Stimulated activated naive CD4-positive, alpha-beta T cell (primary cell): ENCODE measurements at regions not wholly inside any gene's neighbourhood (a gene's known extent, or its start where the extent isn't known, plus 50 kb on each side); places are given as distances from the start of the nearest gene placed in this dataset.

Experiments
- DNase-seq, 6 experiments: peaks; one replicate each; lab custom pipeline; 2025; lab: John Stamatoyannopoulos, UW

DNA sequence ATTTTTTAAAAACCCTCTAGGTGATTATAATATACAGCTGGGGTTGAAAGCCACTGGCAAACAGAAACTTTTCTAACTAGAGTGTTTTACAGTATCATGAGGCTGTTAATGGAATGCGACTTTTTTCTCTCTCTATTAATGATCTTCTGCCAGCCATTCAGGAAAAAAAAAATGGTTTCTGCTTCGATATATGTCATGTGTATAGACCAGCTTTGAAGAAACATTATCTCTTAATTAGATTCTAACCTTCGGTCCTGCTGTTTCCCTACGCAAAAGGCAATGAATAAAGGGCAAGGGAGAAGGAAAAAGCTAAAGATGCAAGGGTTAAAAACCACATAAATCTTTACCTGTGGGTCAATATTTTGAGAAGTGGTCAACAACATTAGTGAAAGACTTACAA, 1662.1 kb upstream of the TENM3 start:
- no peak for DNase-seq

DNA sequence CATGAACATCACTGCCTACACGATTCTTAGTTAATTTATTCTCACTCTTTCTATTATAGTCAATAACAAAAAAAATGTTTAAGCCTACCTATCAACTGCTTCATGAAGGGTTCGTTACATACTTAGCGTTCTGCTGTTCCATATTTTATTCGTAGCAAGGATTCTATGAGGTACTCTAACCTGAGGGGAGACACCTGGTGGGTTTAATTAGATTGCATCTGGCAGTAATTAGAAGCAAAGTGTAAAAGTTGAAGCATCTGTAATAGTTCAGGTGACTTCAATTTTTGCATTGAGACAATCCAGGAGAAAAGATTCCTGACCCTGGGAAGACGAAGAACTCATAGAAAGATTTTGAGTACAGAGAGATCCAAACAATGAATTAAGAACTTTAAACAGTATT, 1655.8 kb upstream of the TENM3 start:
- DNase-seq, result no peak

DNA sequence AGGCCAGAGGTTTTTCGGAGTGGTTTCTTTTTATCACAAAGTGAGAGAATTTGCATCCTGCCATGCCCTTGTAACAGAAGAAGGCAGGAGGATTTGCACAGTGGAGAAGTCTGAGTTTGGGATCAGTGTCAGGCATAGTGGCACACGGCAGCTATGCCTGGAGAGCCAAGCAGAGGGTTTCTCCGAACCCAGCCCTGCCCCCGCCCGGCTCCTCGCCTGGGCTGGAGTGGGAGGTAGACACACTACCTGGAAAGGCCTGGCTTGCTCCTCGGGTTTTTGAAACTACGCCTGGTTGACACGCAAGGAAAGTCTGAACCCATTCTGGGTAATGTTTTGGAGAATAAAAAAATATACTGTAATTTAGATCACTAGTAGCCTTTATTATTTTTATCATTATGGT, 1653.6 kb upstream of the TENM3 start:
- DNase-seq, result no peak

DNA sequence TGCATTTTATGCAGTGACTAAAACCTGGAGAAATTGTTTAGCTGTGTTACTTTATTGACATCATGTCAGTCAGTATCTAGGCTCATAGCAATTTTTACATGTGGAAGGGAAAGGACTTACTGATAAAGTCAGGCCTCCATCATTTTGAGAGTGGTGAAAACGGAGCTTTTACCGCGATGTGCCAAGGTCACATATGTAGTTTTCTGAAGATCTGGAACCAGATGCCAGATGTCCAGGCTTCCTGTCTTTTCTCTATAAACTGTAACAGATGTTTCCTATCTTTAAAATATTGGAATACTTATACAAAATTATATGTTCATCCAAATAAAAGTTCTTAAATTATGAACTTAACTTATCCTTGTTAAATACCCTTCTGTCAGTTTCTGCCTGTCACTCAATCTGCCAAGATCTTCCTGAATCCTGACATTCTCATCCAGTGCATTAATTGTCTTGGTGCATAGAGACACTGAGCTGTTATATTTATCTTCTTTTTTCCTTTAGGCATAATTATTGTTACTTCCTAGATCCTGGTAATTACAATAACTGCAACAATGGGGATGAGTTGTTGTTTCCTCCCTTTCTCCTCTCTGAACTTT, 1646.2 kb upstream of the TENM3 start:
- no peak for DNase-seq

DNA sequence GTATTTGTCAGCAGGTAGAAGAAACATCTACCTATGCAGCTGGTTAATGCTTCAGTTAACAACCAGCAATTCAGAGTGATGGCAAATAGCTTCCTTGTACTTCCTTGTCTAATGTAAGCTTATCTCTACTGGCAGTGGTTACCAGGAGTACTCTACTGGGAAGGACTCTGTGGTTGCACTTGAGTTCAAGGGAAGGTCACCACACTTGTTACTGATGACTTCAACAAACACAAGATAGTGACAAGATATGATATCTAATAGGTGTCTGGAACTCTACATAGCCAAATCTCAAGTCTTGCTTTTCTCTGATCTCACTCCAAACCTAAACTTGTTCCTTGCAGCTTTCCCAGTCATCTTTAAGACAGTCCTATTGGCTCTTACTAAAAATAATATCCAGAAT, 1644.9 kb upstream of the TENM3 start:
- DNase-seq, result no peak

DNA sequence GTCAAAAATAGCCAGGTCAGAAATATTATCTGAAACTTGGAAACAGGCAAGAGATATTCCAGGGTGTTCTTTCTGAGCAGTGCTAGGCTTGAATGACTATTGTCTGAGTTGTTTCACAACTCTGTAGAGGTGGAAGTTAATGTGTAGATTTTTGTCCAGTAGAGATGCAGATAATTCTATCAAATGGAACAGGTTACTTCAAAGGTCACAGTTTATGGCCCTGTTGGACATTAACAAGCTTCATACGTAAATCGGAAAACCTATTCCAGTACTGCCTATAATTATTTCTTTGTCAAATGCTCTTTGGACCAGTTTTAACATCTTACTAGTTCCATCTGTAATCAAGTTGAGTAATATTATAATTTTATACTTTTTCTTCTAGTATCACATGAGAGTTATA, 1639.4 kb upstream of the TENM3 start:
- DNase-seq, result no peak

DNA sequence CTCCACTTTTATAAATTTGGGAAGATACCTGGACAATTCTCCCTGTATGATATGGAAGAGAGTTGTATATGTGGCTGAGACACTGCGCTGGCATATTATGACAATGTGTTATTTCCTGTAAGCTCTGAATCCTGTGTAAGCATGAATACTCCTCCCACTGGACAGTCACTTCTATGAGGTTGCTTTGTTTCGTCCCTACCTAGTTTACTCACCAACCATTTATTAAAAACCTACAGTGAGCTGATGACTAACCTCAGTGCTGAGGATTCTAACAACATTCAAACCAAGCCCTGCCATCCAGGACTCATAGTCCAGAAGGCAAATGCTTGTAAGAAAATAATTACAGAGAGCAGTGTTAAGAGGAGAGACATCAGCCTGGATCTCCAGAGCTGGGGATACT, 1632.9 kb upstream of the TENM3 start:
- DNase-seq, result no peak

DNA sequence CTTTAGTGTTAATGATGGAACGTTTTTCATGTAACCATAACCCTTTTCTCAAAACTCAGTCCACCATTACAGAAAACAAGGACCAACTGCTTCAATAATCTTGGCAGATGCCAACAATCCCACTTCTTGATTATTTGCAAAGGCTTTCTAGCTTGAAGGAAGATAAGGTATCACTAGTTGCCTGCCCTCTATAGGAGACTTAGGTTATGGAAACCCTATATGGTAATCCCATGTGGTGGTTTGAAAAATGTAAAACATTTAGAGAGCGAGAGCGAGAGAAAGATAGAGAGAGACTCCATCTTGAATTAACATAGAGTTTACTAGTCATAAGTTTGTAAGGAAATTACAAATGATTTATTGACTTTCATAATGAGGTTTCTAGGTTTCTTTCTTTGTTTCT, 1627.5 kb upstream of the TENM3 start:
- no peak for DNase-seq

DNA sequence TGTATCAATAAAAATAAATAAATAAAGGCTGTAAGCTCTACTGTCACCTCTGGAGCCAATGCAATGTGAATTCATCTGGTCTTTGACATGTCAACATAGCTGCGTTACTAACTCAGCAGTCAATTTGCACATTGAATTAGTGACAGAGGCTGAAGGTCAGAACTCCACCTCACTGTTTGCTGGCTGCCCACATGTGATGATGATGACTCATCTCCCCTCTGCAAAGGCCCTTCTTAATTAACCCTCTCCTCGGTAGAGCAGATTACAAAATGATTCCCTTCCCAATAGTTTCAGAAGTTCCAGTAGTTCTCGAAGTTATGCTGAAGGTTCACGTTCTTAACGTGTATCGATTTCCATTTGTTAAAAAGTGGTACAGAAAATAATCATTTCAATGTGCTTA, 1626.0 kb upstream of the TENM3 start:
- no peak for DNase-seq

DNA sequence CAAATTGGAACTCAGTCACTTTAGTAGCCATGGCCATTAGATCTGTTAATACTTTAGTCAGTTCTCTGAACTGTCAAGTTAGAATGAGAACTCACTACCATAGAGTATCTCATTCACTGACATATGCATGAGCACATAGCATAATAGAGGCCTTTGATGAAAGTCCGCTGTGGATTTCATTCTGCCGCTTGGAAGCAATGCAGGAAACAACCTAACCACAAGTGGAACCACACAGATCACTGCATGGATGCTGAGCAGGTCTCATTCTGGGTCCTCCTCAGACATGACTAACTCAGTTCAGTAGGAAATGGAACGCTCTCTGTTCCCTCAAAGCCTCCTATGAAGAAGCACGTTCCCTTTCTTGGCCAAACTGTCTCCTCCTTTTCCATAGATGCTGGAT, 1624.8 kb upstream of the TENM3 start:
- no peak for DNase-seq

DNA sequence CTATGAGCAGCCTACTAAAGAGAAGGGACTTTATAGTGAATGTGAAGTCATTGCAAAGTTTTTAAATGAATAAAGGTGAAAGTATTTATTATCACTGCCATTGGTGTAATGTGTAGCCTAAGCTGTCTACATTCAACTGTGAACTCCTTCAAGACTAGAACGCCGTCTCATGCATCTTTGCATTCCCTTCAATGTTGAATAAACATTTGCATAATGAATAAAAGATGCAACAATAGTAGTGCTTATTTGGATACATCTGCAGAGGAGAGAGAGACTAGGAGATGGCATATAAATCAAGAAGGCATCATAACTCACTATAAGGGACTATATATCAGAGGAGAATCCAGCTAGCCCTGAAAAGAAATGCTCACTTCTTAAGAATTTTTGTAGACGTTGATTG, 1623.8 kb upstream of the TENM3 start:
- no peak for DNase-seq

DNA sequence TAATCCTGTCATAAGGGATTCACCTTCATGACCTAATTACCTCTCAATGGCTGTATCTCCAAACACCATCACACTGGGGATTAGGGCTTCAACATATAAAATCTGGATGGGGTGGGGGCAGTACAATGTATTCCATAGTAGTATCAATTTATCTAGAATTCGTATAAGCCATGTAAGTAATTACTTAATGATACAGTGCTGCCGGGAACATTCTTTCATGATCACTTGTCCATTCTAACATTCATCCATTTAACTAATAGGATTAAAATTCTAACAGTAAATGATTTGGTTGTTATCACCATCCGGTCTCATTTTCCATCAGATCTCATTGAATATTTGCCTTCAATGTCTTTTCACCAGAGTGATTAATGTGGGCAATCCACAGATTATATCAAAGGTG, 1620.9 kb upstream of the TENM3 start:
- DNase-seq, result no peak

DNA sequence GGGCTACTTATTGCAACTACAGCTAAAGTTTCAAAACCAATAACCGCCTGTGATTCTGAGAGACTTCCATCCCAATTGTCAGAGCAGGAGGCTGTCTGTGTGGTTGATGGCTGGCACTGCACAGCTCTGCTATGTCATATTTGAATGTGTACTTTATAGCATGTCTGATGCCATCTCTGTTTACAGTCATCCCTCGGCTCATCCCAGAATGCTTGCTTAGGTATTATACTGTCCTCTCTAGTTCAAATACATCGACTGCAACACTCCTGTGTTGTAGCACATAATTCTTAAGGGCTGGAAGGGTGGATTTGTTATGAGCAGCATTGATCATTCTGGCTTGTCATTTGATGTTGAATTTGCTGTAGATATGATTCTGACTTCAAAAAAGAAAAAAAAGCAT, 1617.5 kb upstream of the TENM3 start:
- DNase-seq, result no peak

DNA sequence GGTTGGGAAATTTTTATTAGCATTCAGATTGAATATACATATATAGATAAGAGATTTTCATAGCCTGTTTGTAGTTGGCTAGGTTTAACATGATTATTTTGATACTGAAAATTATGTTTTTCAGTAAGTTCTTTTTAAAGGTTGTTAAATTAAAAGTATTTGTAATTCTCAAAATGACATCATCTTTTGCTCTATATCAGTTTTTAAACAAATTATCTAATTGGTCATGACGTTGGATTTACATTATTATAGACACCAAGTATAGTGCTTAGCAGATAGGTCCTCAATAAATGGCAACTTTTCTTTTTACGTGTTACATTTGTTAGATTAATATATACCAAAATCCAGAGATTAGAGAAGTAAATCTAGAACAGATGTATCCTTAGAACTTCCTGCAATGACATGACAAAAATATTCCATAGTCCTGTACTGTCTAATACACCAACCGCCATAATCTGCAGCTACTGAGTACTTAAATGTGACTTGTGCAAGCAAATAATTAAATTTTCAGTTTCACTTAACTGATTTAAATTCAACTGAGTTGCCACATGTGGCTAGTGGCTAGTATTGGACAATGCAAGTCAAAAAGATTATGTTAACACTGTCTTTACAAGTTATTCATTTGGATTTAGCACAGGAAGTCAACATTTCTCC, 1613.1 kb upstream of the TENM3 start:
- DNase-seq, result no peak

DNA sequence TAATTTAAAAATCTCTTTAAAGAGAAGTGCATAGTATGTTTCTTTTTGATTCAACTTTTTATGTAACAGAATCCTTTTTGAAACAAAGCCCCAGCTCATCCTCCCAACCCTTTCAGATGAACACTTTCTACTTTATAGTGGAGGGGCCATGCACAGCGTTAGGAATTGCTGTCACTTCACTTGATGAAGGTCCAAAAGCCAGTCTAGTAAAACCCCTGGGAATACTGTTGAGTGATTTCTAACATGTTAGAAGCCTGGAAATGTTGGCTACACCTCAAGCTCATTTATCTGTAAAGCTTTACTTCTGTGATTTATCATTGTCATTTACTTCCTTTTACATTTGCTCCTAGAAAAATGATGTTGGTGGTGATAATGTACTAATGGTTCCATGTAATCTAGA, 1608.9 kb upstream of the TENM3 start:
- no peak for DNase-seq

DNA sequence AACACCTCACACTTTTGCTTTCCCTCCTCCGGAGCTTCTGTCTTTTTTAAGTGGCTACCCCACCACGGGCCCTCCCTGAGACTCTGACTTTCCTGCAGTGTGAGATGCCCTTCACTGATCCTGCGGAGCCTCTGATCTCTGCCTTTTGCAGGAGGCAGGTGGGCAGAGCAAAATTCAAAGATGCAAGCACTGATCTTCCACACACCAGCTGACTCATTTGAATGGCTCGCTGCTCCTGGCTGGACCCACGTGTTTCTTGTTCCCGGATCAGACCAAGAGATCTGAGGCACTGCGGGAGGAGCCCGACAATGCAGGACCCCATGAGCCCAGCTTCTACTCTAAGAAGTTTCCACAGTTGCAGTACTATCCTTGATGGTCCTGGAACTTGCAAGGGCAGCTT, 1607.9 kb upstream of the TENM3 start:
- DNase-seq, result no peak

DNA sequence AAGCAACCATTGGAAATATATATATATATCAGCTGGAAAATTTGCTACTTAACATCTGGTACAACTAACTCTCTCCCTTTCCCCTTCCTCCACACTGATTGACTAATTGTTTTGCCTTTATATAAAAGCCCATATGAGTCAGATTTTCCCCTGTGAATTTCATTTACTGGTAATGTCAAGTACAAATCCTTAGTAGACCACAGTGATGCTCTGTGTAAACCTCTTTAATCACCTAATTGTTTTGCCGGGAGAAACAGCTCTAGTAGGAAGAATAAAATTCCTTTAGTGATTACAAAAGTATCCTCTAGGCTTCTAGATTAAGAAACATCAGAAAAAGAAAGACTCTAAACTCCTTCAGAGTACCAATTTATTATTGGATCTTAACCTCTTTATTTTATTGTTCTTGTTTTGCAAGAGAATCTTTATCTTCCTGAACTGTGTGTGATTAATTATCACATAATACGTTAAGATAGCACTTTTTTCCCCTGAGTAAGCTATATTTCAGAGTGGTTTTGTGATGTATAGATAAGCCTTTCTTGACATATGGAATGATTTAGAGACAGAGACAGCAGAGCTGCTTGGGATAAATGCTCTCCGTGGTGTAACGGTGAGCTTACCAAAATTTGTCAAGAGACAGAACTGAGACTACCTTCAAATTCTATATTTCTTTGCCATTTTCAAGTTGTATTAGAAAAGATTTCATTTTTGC, 1606.4 kb upstream of the TENM3 start:
- DNase-seq, result no peak

DNA sequence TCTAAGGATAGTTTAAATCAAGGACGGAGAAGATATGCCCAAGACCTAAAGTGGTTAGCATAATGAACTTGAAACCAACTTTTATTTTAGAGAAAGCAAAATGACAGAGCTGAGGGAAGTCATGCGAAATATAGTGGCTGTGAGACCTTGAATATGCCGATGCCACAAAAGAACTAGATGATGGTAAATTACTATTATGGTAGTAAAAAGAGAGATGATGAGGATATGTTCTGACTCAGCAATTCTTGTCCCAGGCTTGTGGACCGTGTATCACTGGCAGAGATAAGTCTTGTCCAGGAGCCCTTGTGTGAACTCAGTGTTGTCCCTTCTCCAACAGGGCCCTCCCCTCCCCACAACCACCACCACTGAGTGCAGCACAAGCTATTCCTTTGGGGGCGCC, 1605.6 kb upstream of the TENM3 start:
- DNase-seq, result no peak

DNA sequence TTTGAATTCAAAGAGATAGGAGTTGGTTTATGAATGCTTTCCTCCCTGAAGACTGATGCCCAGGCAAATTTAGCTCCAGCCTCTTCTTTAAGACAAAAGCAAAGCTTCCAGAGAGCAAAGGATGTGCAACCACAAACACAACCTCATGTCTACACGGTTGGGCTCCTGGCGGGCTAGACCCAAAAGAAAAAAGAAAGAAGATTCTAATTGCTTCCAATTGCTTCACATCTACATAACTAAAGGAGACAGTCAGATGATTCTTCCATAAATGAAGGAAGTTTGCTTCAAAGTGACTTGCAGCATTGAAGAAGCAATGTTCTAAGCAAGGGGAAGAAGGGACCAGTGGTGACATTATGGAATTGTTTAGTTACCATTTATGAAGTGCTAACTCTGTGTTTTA, 1603.0 kb upstream of the TENM3 start:
- DNase-seq, result no peak

DNA sequence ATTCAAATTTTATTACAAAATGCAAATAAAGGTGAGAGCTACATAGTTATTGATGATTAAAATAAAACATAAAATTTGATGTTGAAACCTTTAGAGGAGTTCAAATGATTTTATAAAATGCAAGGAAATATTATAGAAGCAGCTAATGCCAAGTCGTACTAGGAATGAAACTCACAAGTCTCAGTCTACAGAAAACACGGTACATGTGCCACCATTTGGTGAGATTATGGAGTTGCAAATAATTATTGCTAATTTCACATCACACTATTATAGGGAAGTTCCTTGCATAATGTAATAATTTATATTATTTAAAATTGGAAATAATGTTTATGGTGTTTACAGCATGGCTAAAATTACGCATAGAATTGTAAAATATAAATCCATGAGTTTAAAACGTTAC, 1601.7 kb upstream of the TENM3 start:
- no peak for DNase-seq

DNA sequence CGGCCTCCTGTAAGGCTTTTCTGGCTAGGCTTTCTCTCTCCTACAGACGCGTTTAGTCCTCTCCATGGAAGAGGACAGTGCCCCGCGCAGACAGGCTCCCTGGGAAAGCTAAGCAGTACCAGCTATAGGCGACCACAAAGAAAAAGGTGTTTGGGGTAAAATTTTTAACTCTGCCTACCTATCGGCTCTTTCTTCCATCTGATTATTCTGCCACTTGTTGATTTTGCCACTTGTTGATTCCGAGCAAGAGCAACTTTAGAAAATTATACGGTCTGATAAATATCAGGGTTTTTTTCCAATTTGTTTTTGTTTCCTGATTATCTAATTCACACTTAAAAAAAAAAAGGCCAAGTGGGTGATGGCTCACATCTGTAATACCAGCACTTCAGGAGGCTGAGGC, 1600.5 kb upstream of the TENM3 start:
- no peak for DNase-seq

DNA sequence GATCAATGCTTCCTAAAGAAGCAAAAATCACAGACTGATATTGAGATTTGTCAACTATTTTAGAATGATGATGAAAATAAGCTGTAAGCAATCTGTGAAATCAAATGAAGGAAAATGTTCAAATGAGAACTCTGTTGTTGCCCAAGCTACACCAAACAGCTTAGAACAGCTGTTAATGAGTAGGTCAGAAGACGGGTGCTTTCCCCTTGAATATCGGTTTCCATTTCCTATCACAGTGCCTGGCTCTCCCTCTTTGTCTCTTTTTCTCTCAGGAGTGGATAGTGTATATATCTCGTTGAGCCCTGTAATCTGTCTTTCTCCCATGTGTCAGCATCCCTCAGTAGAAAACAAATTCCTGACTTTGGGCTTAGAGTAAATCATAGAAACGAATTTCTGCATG, 1592.9 kb upstream of the TENM3 start:
- no peak for DNase-seq

DNA sequence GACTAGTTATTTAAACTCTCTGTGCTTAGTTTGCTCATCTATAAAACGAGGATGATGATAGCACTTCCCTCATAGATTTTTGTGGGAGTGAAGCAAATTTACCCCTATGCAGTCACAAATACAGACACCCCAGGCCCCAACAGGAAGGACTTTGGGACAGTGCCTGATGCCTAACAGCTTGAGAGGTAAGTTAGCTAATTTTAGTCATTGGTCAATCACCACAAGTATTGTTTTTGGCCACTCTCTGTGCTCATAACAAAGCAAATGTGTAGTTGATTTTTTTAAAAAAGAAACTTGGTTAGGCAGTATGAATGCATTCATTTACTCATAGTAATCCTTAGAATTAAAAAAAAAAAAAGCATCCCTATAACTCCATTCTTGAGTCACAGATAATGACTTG, 1590.7 kb upstream of the TENM3 start:
- no peak for DNase-seq

DNA sequence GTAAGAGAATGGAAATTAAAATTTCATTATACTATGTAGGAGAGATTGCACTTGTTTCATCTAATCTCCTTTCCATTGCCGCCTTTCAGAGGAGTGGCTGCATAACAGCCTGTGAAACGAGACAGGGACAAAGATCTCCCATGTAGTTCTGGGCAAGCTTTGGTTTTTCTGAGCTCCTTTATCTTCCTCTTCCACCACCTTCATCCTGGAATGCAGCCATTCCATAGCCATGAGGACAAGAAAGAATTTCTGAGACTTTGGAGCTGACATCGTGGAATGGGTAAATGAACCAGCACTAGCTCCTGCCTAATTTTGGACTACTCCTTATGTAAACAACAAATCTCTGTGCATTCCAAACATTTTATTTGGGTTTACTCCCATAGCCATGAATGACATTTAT, 1587.3 kb upstream of the TENM3 start:
- no peak for DNase-seq
